ENCODE measurements at regions not wholly inside any gene's neighbourhood (a gene's known extent, or its start where the extent isn't known, plus 50 kb on each side); places are given as distances from the start of the nearest gene placed in this dataset.
A peak's percentile ranks its signal among the peaks of the same experiment; 100 is the strongest.

GRCh38 chr4:104413487-104413886 lies 81.2 kb downstream of the CXXC4 start:
- Mint-ChIP-seq H3K27me3 (ENCODE audit: insufficient read depth, low read depth) (no peaks in the 10 kb centered on the region), H3K27ac (no peak overlapping the region)
- no peak overlapping the region for H3K4me3 ChIP-seq

GRCh38 chr4:104412344-104412743 lies 82.3 kb downstream of the CXXC4 start:
- Mint-ChIP-seq H3K36me3 (no peaks in the 10 kb centered on the region), H3K27ac (no peak overlapping the region), H3K9me3 (no peaks in the 10 kb centered on the region), H3K4me3 (no peak overlapping the region), H3K27me3 (ENCODE audit: insufficient read depth, low read depth) (no peaks in the 10 kb centered on the region), H3K4me1 (peaks cover 43% of the 10 kb centered on the region)
- H4K20me1 ChIP-seq (ENCODE audit: low read depth), result no peaks in the 10 kb centered on the region
- H3K27ac ChIP-seq, result no peak overlapping the region
- H3K27me3 ChIP-seq, result no peaks in the 10 kb centered on the region
- H2AFZ ChIP-seq (replicated peaks), result peak overlapping the region; percentile 77
- H3K9me3 ChIP-seq (ENCODE audit: low read depth), result no peaks in the 10 kb centered on the region
- H3K4me3 ChIP-seq, result no peak overlapping the region
- no peak for DNase-seq (ENCODE audit: low spot score)
- peaks cover 10% of the 10 kb centered on the region for H3F3A ChIP-seq (ENCODE audit: low read depth)
- H3K4me1 ChIP-seq, result peaks cover 30% of the 10 kb centered on the region
- TF ChIP-seq EZH2 (IDR thresholded peaks at IDR 0.05) (no peak), EZH2phosphoT487 (IDR thresholded peaks at IDR 0.05) (no peak)
- TF ChIP-seq, protein P1, sequence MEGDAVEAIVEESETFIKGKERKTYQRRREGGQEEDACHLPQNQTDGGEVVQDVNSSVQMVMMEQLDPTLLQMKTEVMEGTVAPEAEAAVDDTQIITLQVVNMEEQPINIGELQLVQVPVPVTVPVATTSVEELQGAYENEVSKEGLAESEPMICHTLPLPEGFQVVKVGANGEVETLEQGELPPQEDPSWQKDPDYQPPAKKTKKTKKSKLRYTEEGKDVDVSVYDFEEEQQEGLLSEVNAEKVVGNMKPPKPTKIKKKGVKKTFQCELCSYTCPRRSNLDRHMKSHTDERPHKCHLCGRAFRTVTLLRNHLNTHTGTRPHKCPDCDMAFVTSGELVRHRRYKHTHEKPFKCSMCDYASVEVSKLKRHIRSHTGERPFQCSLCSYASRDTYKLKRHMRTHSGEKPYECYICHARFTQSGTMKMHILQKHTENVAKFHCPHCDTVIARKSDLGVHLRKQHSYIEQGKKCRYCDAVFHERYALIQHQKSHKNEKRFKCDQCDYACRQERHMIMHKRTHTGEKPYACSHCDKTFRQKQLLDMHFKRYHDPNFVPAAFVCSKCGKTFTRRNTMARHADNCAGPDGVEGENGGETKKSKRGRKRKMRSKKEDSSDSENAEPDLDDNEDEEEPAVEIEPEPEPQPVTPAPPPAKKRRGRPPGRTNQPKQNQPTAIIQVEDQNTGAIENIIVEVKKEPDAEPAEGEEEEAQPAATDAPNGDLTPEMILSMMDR (IDR thresholded peaks at IDR 0.05), result no peak
- H3K4me2 ChIP-seq, result no peak overlapping the region
- H3K9ac ChIP-seq, result no peak overlapping the region
- no peaks in the 10 kb centered on the region for H3K79me2 ChIP-seq (ENCODE audit: low read depth)
- H3K36me3 ChIP-seq, result no peaks in the 10 kb centered on the region

More at GRCh38 chr4:104413487-104413886, 81.2 kb downstream of the CXXC4 start:
- Histone ChIP-seq H3K36me3 (no peaks in the 10 kb centered on the region), H3F3A (ENCODE audit: low read depth) (peaks cover 11% of the 10 kb centered on the region), H3K27ac (no peak overlapping the region), H2AFZ (replicated peaks) (no peak overlapping the region), H4K20me1 (ENCODE audit: low read depth) (no peaks in the 10 kb centered on the region), H3K27me3 (no peaks in the 10 kb centered on the region), H3K9ac (no peak overlapping the region), H3K4me1 (peaks cover 33% of the 10 kb centered on the region), H3K9me3 (ENCODE audit: low read depth) (no peaks in the 10 kb centered on the region), H3K79me2 (ENCODE audit: low read depth) (no peaks in the 10 kb centered on the region), H3K4me2 (no peak overlapping the region)
- Mint-ChIP-seq H3K36me3 (no peaks in the 10 kb centered on the region), H3K4me3 (no peak overlapping the region), H3K9me3 (no peaks in the 10 kb centered on the region), H3K4me1 (peaks cover 46% of the 10 kb centered on the region)
- no peak for DNase-seq (ENCODE audit: low spot score)
- TF ChIP-seq, protein P1 (IDR thresholded peaks at IDR 0.05), result no peak
- TF ChIP-seq EZH2phosphoT487 (IDR thresholded peaks at IDR 0.05), result no peak
- no peak for TF ChIP-seq EZH2 (IDR thresholded peaks at IDR 0.05)

- H3K27ac Mint-ChIP-seq, result no peak overlapping the region
- no peaks in the 10 kb centered on the region for H3K9me3 ChIP-seq (ENCODE audit: low read depth)
- no peak overlapping the region for H3K4me3 Mint-ChIP-seq
- peaks cover 21% of the 10 kb centered on the region for H3K4me1 ChIP-seq
- no peak for DNase-seq (ENCODE audit: low spot score)
- H3F3A ChIP-seq (ENCODE audit: low read depth), result peaks cover 2% of the 10 kb centered on the region
- TF ChIP-seq EZH2phosphoT487 (IDR thresholded peaks at IDR 0.05) (no peak), EZH2 (IDR thresholded peaks at IDR 0.05) (no peak)
- TF ChIP-seq, protein P1 (IDR thresholded peaks at IDR 0.05), result no peak
- no peak overlapping the region for H3K27ac ChIP-seq
- no peak overlapping the region for H2AFZ ChIP-seq (replicated peaks)
- H3K4me1 Mint-ChIP-seq, result peaks cover 39% of the 10 kb centered on the region
- no peaks in the 10 kb centered on the region for H3K27me3 Mint-ChIP-seq (ENCODE audit: insufficient read depth, low read depth)
- H3K36me3 Mint-ChIP-seq, result no peaks in the 10 kb centered on the region
- no peaks in the 10 kb centered on the region for H3K79me2 ChIP-seq (ENCODE audit: low read depth)
- no peaks in the 10 kb centered on the region for H3K9me3 Mint-ChIP-seq
- no peaks in the 10 kb centered on the region for H4K20me1 ChIP-seq (ENCODE audit: low read depth)
- H3K4me3 ChIP-seq, result no peak overlapping the region
- H3K9ac ChIP-seq, result no peak overlapping the region
- H3K4me2 ChIP-seq, result no peak overlapping the region
- H3K27me3 ChIP-seq, result no peaks in the 10 kb centered on the region
- H3K36me3 ChIP-seq, result no peaks in the 10 kb centered on the region
Observed at GRCh38 chr4:104411502-104411901, 83.2 kb downstream of the CXXC4 start.

All from neural progenitor cell (in vitro differentiated cells).